ENCODE measurements at regions not wholly inside any gene's neighbourhood (a gene's known extent, or its start where the extent isn't known, plus 50 kb on each side); places are given as distances from the start of the nearest gene placed in this dataset.

DNA sequence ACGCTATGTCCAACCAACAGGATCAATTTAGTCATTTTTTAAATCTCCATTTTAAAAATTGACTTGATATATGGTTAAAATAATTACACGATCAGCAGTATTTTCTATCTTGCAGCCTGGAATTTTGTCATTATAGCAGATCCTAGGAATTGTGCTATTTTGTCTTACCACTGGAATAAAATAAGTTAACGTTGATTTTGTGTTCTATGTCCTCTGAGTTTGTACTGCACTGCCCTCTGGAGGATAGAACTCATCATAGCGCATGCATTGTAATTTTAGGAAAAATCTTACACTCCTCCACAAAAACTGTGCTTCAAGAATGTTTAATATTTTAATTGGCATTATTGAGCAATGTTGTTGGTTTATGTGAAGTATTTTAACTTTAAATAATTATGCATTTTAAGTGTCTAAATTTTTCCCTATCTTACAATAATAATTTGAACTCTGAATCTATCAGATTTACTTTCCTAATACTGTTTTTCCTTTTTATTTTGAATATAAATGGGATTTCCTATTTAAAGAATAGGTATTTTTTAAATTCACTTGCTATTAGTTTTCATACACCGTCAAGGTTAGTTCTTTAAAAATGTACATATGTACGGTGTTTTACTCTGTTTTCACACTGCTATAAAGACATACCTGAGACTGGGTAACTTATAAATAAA, 220.1 kb downstream of the PPP1R3A start:
- TF ChIP-seq, protein P1, sequence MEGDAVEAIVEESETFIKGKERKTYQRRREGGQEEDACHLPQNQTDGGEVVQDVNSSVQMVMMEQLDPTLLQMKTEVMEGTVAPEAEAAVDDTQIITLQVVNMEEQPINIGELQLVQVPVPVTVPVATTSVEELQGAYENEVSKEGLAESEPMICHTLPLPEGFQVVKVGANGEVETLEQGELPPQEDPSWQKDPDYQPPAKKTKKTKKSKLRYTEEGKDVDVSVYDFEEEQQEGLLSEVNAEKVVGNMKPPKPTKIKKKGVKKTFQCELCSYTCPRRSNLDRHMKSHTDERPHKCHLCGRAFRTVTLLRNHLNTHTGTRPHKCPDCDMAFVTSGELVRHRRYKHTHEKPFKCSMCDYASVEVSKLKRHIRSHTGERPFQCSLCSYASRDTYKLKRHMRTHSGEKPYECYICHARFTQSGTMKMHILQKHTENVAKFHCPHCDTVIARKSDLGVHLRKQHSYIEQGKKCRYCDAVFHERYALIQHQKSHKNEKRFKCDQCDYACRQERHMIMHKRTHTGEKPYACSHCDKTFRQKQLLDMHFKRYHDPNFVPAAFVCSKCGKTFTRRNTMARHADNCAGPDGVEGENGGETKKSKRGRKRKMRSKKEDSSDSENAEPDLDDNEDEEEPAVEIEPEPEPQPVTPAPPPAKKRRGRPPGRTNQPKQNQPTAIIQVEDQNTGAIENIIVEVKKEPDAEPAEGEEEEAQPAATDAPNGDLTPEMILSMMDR (IDR thresholded peaks at IDR 0.05 in 2 of 3, conservative IDR thresholded peaks at IDR 0.05 in 1 of 3; ENCODE audit: control insufficient read depth in 2 of 3, extremely low read depth in 1 of 3, insufficient read depth in 1 of 3, low read depth in 3 of 3, low read length in 3 of 3), result peak; percentile 58 to 68 (median 64); a peak in 5 of 6 replicates
- TF ChIP-seq, protein P2, sequence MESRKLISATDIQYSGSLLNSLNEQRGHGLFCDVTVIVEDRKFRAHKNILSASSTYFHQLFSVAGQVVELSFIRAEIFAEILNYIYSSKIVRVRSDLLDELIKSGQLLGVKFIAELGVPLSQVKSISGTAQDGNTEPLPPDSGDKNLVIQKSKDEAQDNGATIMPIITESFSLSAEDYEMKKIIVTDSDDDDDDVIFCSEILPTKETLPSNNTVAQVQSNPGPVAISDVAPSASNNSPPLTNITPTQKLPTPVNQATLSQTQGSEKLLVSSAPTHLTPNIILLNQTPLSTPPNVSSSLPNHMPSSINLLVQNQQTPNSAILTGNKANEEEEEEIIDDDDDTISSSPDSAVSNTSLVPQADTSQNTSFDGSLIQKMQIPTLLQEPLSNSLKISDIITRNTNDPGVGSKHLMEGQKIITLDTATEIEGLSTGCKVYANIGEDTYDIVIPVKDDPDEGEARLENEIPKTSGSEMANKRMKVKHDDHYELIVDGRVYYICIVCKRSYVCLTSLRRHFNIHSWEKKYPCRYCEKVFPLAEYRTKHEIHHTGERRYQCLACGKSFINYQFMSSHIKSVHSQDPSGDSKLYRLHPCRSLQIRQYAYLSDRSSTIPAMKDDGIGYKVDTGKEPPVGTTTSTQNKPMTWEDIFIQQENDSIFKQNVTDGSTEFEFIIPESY (IDR thresholded peaks at IDR 0.05), result no peak
- no peak for TF ChIP-seq BRCA1 (IDR thresholded peaks at IDR 0.05; ENCODE audit: low read depth, low read length)
- no peak for TF ChIP-seq ETV6 (conservative IDR thresholded peaks at IDR 0.05 in 1 of 2, IDR thresholded peaks at IDR 0.05 in 1 of 2; ENCODE audit: borderline replicate concordance in 1 of 2, low read depth in 1 of 2)
- no peak for TF ChIP-seq EP300 (IDR thresholded peaks at IDR 0.05; ENCODE audit: borderline replicate concordance in 1 of 2, control insufficient read depth in 1 of 2, low read depth in 2 of 2, low read length in 2 of 2)
